ENCODE measurements at regions not wholly inside any gene's neighbourhood (a gene's known extent, or its start where the extent isn't known, plus 50 kb on each side); places are given as distances from the start of the nearest gene placed in this dataset.

GRCh38 chr2:5515693-5516092, 176.5 kb upstream of the SOX11 start:
- H3K4me3 ChIP-seq (ENCODE audit: low read length, poor library complexity, severe bottlenecking): no peak overlapping the region
- H3K36me3 ChIP-seq (ENCODE audit: insufficient read depth, low read length): no peaks in the 10 kb centered on the region
- no peaks in the 10 kb centered on the region for H3F3A ChIP-seq (ENCODE audit: low read depth)
- H4K20me1 ChIP-seq (ENCODE audit: insufficient read depth, low read length, poor library complexity, severe bottlenecking): no peaks in the 10 kb centered on the region
- no peak for TF ChIP-seq CTCF (conservative IDR thresholded peaks at IDR 0.05; ENCODE audit: low read length)
- no peak for TF ChIP-seq EZH2phosphoT487 (IDR thresholded peaks at IDR 0.05; ENCODE audit: borderline replicate concordance)
- no peaks in the 10 kb centered on the region for H3K9me2 ChIP-seq (replicated peaks; ENCODE audit: low read depth, low read length)
- H3K27me3 ChIP-seq (ENCODE audit: insufficient read depth, low read length, poor library complexity, severe bottlenecking): no peaks in the 10 kb centered on the region
- no peak overlapping the region for H3K4me2 ChIP-seq (ENCODE audit: low read depth, low read length, poor library complexity, severe bottlenecking)
- no peaks in the 10 kb centered on the region for H3K4me1 ChIP-seq (ENCODE audit: insufficient read depth, low read length, poor library complexity, severe bottlenecking)
- H3K9ac ChIP-seq (ENCODE audit: low read depth, low read length, poor library complexity, severe bottlenecking): no peak overlapping the region
- H3K79me2 ChIP-seq (ENCODE audit: insufficient read depth, low read length): no peaks in the 10 kb centered on the region
- 0 out of 2 replicates have a peak, but pooled peaks cover 3% of the 10 kb centered on the region for H3K9me3 ChIP-seq (ENCODE audit: insufficient read depth, low read depth, low read length)
- H2AFZ ChIP-seq (ENCODE audit: low read length): no peak overlapping the region

GRCh38 chr2:5519286-5519685, 172.9 kb upstream of the SOX11 start:
- H3K4me1 ChIP-seq (ENCODE audit: insufficient read depth, low read length, poor library complexity, severe bottlenecking): no peaks in the 10 kb centered on the region
- H3K9ac ChIP-seq (ENCODE audit: low read depth, low read length, poor library complexity, severe bottlenecking): no peak overlapping the region
- no peak overlapping the region for H2AFZ ChIP-seq (ENCODE audit: low read length)
- H3F3A ChIP-seq (ENCODE audit: low read depth): no peaks in the 10 kb centered on the region
- H3K9me3 ChIP-seq (ENCODE audit: insufficient read depth, low read depth, low read length): 0 out of 2 replicates have a peak, but pooled peaks cover 3% of the 10 kb centered on the region
- H4K20me1 ChIP-seq (ENCODE audit: insufficient read depth, low read length, poor library complexity, severe bottlenecking): no peaks in the 10 kb centered on the region
- H3K9me2 ChIP-seq (replicated peaks; ENCODE audit: low read depth, low read length): no peaks in the 10 kb centered on the region
- H3K27me3 ChIP-seq (ENCODE audit: insufficient read depth, low read length, poor library complexity, severe bottlenecking): no peaks in the 10 kb centered on the region
- no peaks in the 10 kb centered on the region for H3K79me2 ChIP-seq (ENCODE audit: insufficient read depth, low read length)
- TF ChIP-seq CTCF (conservative IDR thresholded peaks at IDR 0.05; ENCODE audit: low read length) (no peak), EZH2phosphoT487 (IDR thresholded peaks at IDR 0.05; ENCODE audit: borderline replicate concordance) (no peak)
- H3K4me2 ChIP-seq (ENCODE audit: low read depth, low read length, poor library complexity, severe bottlenecking): no peak overlapping the region
- H3K4me3 ChIP-seq (ENCODE audit: low read length, poor library complexity, severe bottlenecking): no peak overlapping the region
- no peaks in the 10 kb centered on the region for H3K36me3 ChIP-seq (ENCODE audit: insufficient read depth, low read length)

- Histone ChIP-seq H4K20me1 (ENCODE audit: insufficient read depth, low read length, poor library complexity, severe bottlenecking) (no peaks in the 10 kb centered on the region), H3K27me3 (ENCODE audit: insufficient read depth, low read length, poor library complexity, severe bottlenecking) (no peaks in the 10 kb centered on the region), H3K4me2 (ENCODE audit: low read depth, low read length, poor library complexity, severe bottlenecking) (no peak overlapping the region), H3K4me3 (ENCODE audit: low read length, poor library complexity, severe bottlenecking) (no peak overlapping the region), H3K9ac (ENCODE audit: low read depth, low read length, poor library complexity, severe bottlenecking) (no peak overlapping the region), H3K9me2 (replicated peaks; ENCODE audit: low read depth, low read length) (no peaks in the 10 kb centered on the region), H3K9me3 (ENCODE audit: insufficient read depth, low read depth, low read length) (0 out of 2 replicates have a peak, but pooled peaks cover 3% of the 10 kb centered on the region), H3K4me1 (ENCODE audit: insufficient read depth, low read length, poor library complexity, severe bottlenecking) (no peaks in the 10 kb centered on the region), H2AFZ (ENCODE audit: low read length) (no peak overlapping the region), H3K36me3 (ENCODE audit: insufficient read depth, low read length) (no peaks in the 10 kb centered on the region), H3F3A (ENCODE audit: low read depth) (no peaks in the 10 kb centered on the region), H3K79me2 (ENCODE audit: insufficient read depth, low read length) (no peaks in the 10 kb centered on the region)
- TF ChIP-seq CTCF (conservative IDR thresholded peaks at IDR 0.05; ENCODE audit: low read length) (no peak), EZH2phosphoT487 (IDR thresholded peaks at IDR 0.05; ENCODE audit: borderline replicate concordance) (no peak)
These were observed 171.7 kb upstream of the SOX11 start for GRCh38 chr2:5520463-5520972.
